ENCODE measurements at regions not wholly inside any gene's neighbourhood (a gene's known extent, or its start where the extent isn't known, plus 50 kb on each side); places are given as distances from the start of the nearest gene placed in this dataset.
"Not testable (repeated sequence)": the region's sequence is repeated elsewhere in the genome, so short reads cannot be mapped to it uniquely, and the experiment has no call there.

GRCh38 chr18:32884543-32884942, 111.7 kb upstream of the KLHL14 start:
- DNase-seq: no peak

- no peak for DNase-seq
These were observed 108.2 kb upstream of the KLHL14 start for GRCh38 chr18:32881009-32881408.

GRCh38 chr18:32879497-32879896, 106.7 kb upstream of the KLHL14 start:
- no peak for DNase-seq

GRCh38 chr18:32878436-32878835, 105.6 kb upstream of the KLHL14 start:
- no peak for DNase-seq

GRCh38 chr18:32877371-32877770, 104.5 kb upstream of the KLHL14 start:
- peak; percentile 70 for DNase-seq

GRCh38 chr18:32875625-32876024, 102.8 kb upstream of the KLHL14 start:
- DNase-seq: no peak

- no peak for DNase-seq
These were observed 99.0 kb upstream of the KLHL14 start for GRCh38 chr18:32871786-32872185.

- no peak for DNase-seq
These were observed 97.8 kb upstream of the KLHL14 start for GRCh38 chr18:32870611-32871010.

GRCh38 chr18:32868406-32868805, 95.6 kb upstream of the KLHL14 start:
- no peak for DNase-seq

- DNase-seq: no peak
These were observed 95.1 kb upstream of the KLHL14 start for GRCh38 chr18:32867936-32868335.

GRCh38 chr18:32867330-32867729, 94.5 kb upstream of the KLHL14 start:
- no peak for DNase-seq

- DNase-seq: not testable (repeated sequence)
These were observed 89.2 kb upstream of the KLHL14 start for GRCh38 chr18:32862031-32862430.

- DNase-seq: no peak
These were observed 79.1 kb upstream of the KLHL14 start for GRCh38 chr18:32851936-32852335.

GRCh38 chr18:32848826-32849225, 76.0 kb upstream of the KLHL14 start:
- no peak for DNase-seq

GRCh38 chr18:32847691-32848090, 74.9 kb upstream of the KLHL14 start:
- no peak for DNase-seq

GRCh38 chr18:32846896-32847295, 74.1 kb upstream of the KLHL14 start:
- DNase-seq: no peak

- DNase-seq: no peak
These were observed 68.1 kb upstream of the KLHL14 start for GRCh38 chr18:32840962-32841361.

GRCh38 chr18:32835951-32836350, 63.1 kb upstream of the KLHL14 start:
- no peak for DNase-seq

GRCh38 chr18:32831781-32832180, 59.0 kb upstream of the KLHL14 start:
- no peak for DNase-seq

- DNase-seq: no peak
These were observed 50.4 kb upstream of the KLHL14 start for GRCh38 chr18:32823226-32823625.
